ENCODE measurements at regions not wholly inside any gene's neighbourhood (a gene's known extent, or its start where the extent isn't known, plus 50 kb on each side); places are given as distances from the start of the nearest gene placed in this dataset.
"Not testable (repeated sequence)": the region's sequence is repeated elsewhere in the genome, so short reads cannot be mapped to it uniquely, and the experiment has no call there.

DNA sequence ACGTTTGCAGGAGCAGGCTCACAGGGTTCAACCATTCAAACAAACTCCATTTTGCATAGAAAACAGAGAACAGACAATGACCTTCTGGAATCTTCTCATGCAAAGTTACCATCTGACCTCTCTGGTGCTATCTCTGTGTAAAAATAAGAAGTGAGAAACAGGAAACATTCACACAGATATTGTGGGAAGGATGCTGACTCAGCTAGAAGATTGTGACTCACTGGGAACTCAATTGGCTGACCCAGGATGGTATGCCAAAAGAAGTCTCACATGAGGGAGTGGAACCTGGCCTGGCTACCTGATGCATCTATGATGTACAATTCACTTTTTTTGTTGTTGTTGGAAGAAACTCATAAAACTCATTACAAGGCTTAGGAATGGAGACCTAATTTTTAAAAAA lies 61.1 kb upstream of the TBX18 start:
- POLR2A ChIA-PET (ENCODE audit: unreplicated experiment), result no interaction called here
- peak; percentile 93 for TF ChIP-seq MAFK (IDR thresholded peaks at IDR 0.05; ENCODE audit: low read depth, low read length)
- TF ChIP-seq CEBPB (IDR thresholded peaks at IDR 0.05; ENCODE audit: low read depth, low read length), result no peak
- no peak overlapping the region for H3K9ac ChIP-seq (ENCODE audit: low read depth, low read length)
- no peaks in the 10 kb centered on the region for H3K27me3 ChIP-seq (ENCODE audit: control insufficient read depth, insufficient read depth, low read length)
- H4K91ac ChIP-seq (ENCODE audit: insufficient read depth, low read depth, low read length), result no peak overlapping the region
- H3K79me1 ChIP-seq (ENCODE audit: low read depth in 1 of 2, low read length in 2 of 2), result no peaks in the 10 kb centered on the region
- H3K4me3 ChIP-seq (ENCODE audit: insufficient read depth, low read depth, low read length), result no peak overlapping the region
- no peak overlapping the region for H3K56ac ChIP-seq (ENCODE audit: extremely low read depth, insufficient read depth, low read length)
- no CpG with 5 or more reads among the region's 1 CpG for WGBS, 2 experiments (ENCODE audit: extremely low coverage in 2 of 2, insufficient read length in 1 of 2)
- CTCF ChIA-PET, result interaction anchor here (0.6 to 0.7 kb wide), 2 partner anchors 19 to 72 kb away, joined by 3 to 5 read pairs; no protein-coding TSS in a partner anchor
- intact Hi-C loops (cut with micrococcal nuclease) (no loop called here), dilution Hi-C loops (cut with HindIII; ENCODE audit: low sequenced_read_pairs, unreplicated experiment) (no loop called here), in situ Hi-C loops (cut with MboI; ENCODE audit: low sequenced_read_pairs) (no loop called here)
- no peak overlapping the region for H3K4me2 ChIP-seq (ENCODE audit: low read depth, low read length)
- no peak overlapping the region for H3K27ac ChIP-seq (ENCODE audit: insufficient read depth, low read length)
- H3K18ac ChIP-seq (ENCODE audit: low read depth, low read length), result no peak overlapping the region
- no peak overlapping the region for H2AK5ac ChIP-seq (ENCODE audit: low read depth, low read length)
- BruUV-seq (replicated peaks), result no TSS peak
- no peak for DNase-seq
- H2BK20ac ChIP-seq (ENCODE audit: low read depth, low read length), result no peak overlapping the region
- H2BK15ac ChIP-seq (ENCODE audit: low read depth, low read length), result no peak overlapping the region
- no peak overlapping the region for H4K8ac ChIP-seq (ENCODE audit: low read depth in 2 of 2, low read length in 2 of 2)
- H4K5ac ChIP-seq (ENCODE audit: low read depth, low read length), result no peak overlapping the region
- no peak overlapping the region for H2BK5ac ChIP-seq (ENCODE audit: low read depth, low read length, poor library complexity, severe bottlenecking)
- no peak for ATAC-seq (ENCODE audit: low read depth)
- no peak overlapping the region for H2AK9ac ChIP-seq (replicated peaks; ENCODE audit: low read depth, low read length, poor library complexity)
- H3K9me1 ChIP-seq (ENCODE audit: insufficient read depth, low read length), result no peaks in the 10 kb centered on the region
- H3K14ac ChIP-seq (replicated peaks; ENCODE audit: low read depth, low read length), result no peak overlapping the region
- no peaks in the 10 kb centered on the region for H3K9me3 ChIP-seq (ENCODE audit: control insufficient read depth, insufficient read depth, low read length)
- no peaks in the 10 kb centered on the region for H3K4me1 ChIP-seq (ENCODE audit: control insufficient read depth, insufficient read depth, low read length)
- no peaks in the 10 kb centered on the region for H4K20me1 ChIP-seq (ENCODE audit: insufficient read depth, low read length)
- H3K23ac ChIP-seq (ENCODE audit: low read depth, low read length), result no peak overlapping the region
- no peak overlapping the region for H3K4ac ChIP-seq (ENCODE audit: low read depth, low read length)
- H2AFZ ChIP-seq (replicated peaks; ENCODE audit: low read length, poor library complexity), result no peak overlapping the region
- no peaks in the 10 kb centered on the region for H3K36me3 ChIP-seq (ENCODE audit: control insufficient read depth, insufficient read depth, low read length)
- no peak overlapping the region for H2BK120ac ChIP-seq (ENCODE audit: low read depth, low read length)

DNA sequence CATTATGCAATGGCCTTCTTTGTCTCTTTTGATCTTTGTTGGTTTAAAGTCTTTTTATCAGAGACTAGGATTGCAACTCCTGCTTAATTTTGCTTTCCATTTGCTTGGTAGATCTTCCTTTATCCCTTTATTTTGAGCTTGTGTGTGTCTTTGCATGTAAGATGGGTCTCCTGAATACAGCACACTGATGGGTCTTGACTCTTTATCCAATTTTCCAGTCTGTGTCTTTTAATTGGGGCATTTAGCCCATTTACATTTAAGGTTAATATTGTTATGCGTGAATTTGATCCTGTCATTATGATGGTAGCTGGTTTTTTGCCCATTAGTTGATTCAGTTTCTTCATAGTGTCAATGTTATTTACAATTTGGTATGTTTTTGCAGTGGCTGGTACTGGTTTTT lies 56.9 kb upstream of the TBX18 start:
- BruUV-seq (replicated peaks); H4K8ac ChIP-seq (ENCODE audit: low read depth in 2 of 2, low read length in 2 of 2); H3K23ac ChIP-seq (ENCODE audit: low read depth, low read length); H3K14ac ChIP-seq (replicated peaks; ENCODE audit: low read depth, low read length); in situ Hi-C loops (cut with MboI; ENCODE audit: low sequenced_read_pairs); POLR2A ChIA-PET (ENCODE audit: unreplicated experiment); ATAC-seq (ENCODE audit: low read depth); H3K9me3 ChIP-seq (ENCODE audit: control insufficient read depth, insufficient read depth, low read length); H3K18ac ChIP-seq (ENCODE audit: low read depth, low read length); H3K79me1 ChIP-seq (ENCODE audit: low read depth in 1 of 2, low read length in 2 of 2); H4K20me1 ChIP-seq (ENCODE audit: insufficient read depth, low read length); H3K4me1 ChIP-seq (ENCODE audit: control insufficient read depth, insufficient read depth, low read length); H3K4me2 ChIP-seq (ENCODE audit: low read depth, low read length); H3K36me3 ChIP-seq (ENCODE audit: control insufficient read depth, insufficient read depth, low read length); H3K9ac ChIP-seq (ENCODE audit: low read depth, low read length); H3K4me3 ChIP-seq (ENCODE audit: insufficient read depth, low read depth, low read length); H2BK20ac ChIP-seq (ENCODE audit: low read depth, low read length); H4K91ac ChIP-seq (ENCODE audit: insufficient read depth, low read depth, low read length); H3K27ac ChIP-seq (ENCODE audit: insufficient read depth, low read length); H2BK5ac ChIP-seq (ENCODE audit: low read depth, low read length, poor library complexity, severe bottlenecking); H3K9me1 ChIP-seq (ENCODE audit: insufficient read depth, low read length); H2AFZ ChIP-seq (replicated peaks; ENCODE audit: low read length, poor library complexity); H2BK15ac ChIP-seq (ENCODE audit: low read depth, low read length); H3K56ac ChIP-seq (ENCODE audit: extremely low read depth, insufficient read depth, low read length); H3K4ac ChIP-seq (ENCODE audit: low read depth, low read length); H3K27me3 ChIP-seq (ENCODE audit: control insufficient read depth, insufficient read depth, low read length); H2AK9ac ChIP-seq (replicated peaks; ENCODE audit: low read depth, low read length, poor library complexity); CTCF ChIA-PET; H2BK120ac ChIP-seq (ENCODE audit: low read depth, low read length); dilution Hi-C loops (cut with HindIII; ENCODE audit: low sequenced_read_pairs, unreplicated experiment); H2AK5ac ChIP-seq (ENCODE audit: low read depth, low read length); H4K5ac ChIP-seq (ENCODE audit: low read depth, low read length); DNase-seq; intact Hi-C loops (cut with micrococcal nuclease): not testable (repeated sequence)
- no CpG with 5 or more reads among the region's 1 CpG for WGBS, 2 experiments (ENCODE audit: extremely low coverage in 2 of 2, insufficient read length in 1 of 2)

All from IMR-90 (cell line).